Activated naive CD4-positive, alpha-beta T cell treated with anti-CD3 and anti-CD28 coated beads, Interleukin-2, amount 50 U/mL, for 24 hours (primary cell): ENCODE measurements at regions not wholly inside any gene's neighbourhood (a gene's known extent, or its start where the extent isn't known, plus 50 kb on each side); places are given as distances from the start of the nearest gene placed in this dataset.
"Not testable (repeated sequence)": the region's sequence is repeated elsewhere in the genome, so short reads cannot be mapped to it uniquely, and the experiment has no call there.

Experiments
- H3K27ac Mint-ChIP-seq: one replicate; pipeline ENCODE4 v1.8.0; 2021; ENCODE audit warnings: mild to moderate bottlenecking, mixed read lengths
- H3K27me3 Mint-ChIP-seq: one replicate; pipeline ENCODE4 v1.8.0; 2021; ENCODE audit warnings: mixed read lengths
- H3K36me3 Mint-ChIP-seq: one replicate; pipeline ENCODE4 v1.8.0; 2021; ENCODE audit warnings: mixed read lengths
- H3K4me1 Mint-ChIP-seq: one replicate; pipeline ENCODE4 v1.8.0; 2021; ENCODE audit warnings: mixed read lengths
- H3K4me3 Mint-ChIP-seq: one replicate; pipeline ENCODE4 v1.8.0; 2021; ENCODE audit warnings: mild to moderate bottlenecking, mixed read lengths
- H3K9me3 Mint-ChIP-seq: one replicate; pipeline ENCODE4 v1.8.0; 2021; ENCODE audit warnings: mixed read lengths

DNA sequence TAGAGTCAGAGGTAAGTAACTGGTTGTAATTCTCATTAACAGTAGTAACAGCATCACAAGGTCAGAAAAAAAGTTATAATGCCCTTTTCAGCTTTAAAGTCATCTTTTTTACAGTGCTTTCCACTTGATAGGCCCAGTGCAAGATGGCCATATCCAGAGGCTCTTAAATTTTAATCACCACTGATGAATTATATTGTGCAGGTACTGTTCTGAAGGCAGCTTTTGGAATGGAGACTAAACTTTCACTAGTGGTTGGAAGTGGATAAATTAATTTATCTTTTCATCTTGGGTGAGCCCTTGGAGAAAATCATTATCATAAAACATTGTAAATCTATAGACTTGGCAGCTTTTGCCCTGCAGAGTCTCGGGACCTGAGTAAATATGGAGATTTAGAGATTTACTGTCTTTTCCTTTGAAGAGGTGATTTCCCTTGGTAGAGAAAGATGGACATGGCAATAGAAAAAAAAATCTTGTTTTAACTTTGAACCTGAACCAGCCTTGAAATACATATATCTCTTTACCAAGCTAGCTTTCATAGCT is 969.1 kb upstream of the NOVA1 start:
- no peaks in the 10 kb centered on the region for H3K4me1 Mint-ChIP-seq
- no peaks in the 10 kb centered on the region for H3K36me3 Mint-ChIP-seq
- H3K27me3 Mint-ChIP-seq: no peaks in the 10 kb centered on the region
- peaks cover 2% of the 10 kb centered on the region for H3K9me3 Mint-ChIP-seq
- H3K27ac Mint-ChIP-seq: no peak overlapping the region
- no peak overlapping the region for H3K4me3 Mint-ChIP-seq

- Mint-ChIP-seq H3K36me3 (no peaks in the 10 kb centered on the region), H3K9me3 (peaks cover 35% of the 10 kb centered on the region), H3K4me1 (no peaks in the 10 kb centered on the region), H3K27ac (no peak overlapping the region), H3K27me3 (no peaks in the 10 kb centered on the region), H3K4me3 (no peak overlapping the region)
Observed at GRCh38 chr14:27573018-27573417, 975.2 kb upstream of the NOVA1 start.

DNA sequence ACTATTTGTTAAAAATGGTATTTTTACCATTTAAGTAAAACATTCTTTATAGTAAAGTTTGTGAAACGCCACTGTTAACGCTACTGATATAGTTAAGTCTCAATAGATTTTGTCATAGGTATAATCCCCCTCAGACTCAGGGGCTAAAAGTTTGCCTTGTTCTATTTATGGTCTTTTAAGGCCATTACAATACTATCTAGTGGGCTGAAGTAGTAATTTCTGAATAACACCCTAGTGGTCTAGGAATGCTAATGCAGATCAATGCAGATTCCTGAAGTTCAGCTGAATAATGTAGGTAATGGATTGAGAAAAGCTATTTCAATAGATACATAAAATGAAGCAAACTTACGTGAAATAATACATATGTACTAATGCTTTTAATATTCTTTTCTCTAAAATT is 989.3 kb upstream of the NOVA1 start:
- no peaks in the 10 kb centered on the region for H3K4me1 Mint-ChIP-seq

DNA sequence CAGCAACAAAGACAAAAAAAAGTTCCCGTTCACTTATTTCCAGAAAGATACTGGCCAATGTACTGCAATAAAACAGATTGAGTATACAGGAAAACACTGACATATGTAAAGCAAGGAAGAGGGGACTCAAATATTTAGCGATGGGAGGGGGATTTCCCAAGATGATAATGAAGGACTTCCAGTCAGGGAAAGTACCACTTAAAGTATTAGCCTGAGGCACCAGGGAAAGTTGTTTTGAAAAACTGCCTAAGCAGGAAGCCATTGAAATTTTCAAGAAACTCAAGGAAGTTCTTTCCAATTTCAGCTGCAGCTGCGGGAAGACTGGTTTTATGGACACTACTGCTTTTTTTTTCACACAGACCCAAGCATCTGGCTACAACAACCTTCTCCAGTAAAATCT is 1007.4 kb upstream of the NOVA1 start:
- Mint-ChIP-seq H3K4me3 (no peak overlapping the region), H3K27me3 (no peaks in the 10 kb centered on the region), H3K36me3 (no peaks in the 10 kb centered on the region), H3K4me1 (no peaks in the 10 kb centered on the region), H3K27ac (no peak overlapping the region), H3K9me3 (no peaks in the 10 kb centered on the region)

More for the DNA sequence above, 989.3 kb upstream of the NOVA1 start:
- H3K9me3 Mint-ChIP-seq: peaks cover 12% of the 10 kb centered on the region
- H3K4me3 Mint-ChIP-seq: no peak overlapping the region
- no peak overlapping the region for H3K27ac Mint-ChIP-seq
- no peaks in the 10 kb centered on the region for H3K27me3 Mint-ChIP-seq
- H3K36me3 Mint-ChIP-seq: no peaks in the 10 kb centered on the region

GRCh38 chr14:27608377-27608776 is 1010.5 kb upstream of the NOVA1 start:
- no peak overlapping the region for H3K4me3 Mint-ChIP-seq
- no peaks in the 10 kb centered on the region for H3K4me1 Mint-ChIP-seq
- H3K27ac Mint-ChIP-seq: no peak overlapping the region
- H3K36me3 Mint-ChIP-seq: no peaks in the 10 kb centered on the region
- H3K27me3 Mint-ChIP-seq: no peaks in the 10 kb centered on the region
- H3K9me3 Mint-ChIP-seq: peaks cover 4% of the 10 kb centered on the region

DNA sequence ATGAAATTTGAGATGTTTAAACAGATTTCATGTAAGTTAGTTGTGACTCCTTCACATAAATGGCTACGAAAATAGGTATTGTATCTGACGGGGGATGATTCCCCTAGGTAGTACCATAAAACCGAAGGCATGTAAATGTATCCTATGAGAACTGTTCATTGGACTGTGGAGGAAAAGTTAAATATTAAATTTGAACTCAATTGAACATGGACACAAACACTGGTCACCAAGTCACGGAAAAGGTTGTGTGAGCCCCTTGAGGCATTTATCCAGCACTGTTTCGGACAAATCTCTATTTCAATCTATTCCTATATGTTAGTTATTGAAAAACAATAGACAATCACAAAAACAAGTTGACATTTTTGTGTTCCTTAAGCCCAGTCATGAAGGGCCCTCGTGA is 1014.3 kb upstream of the NOVA1 start:
- Mint-ChIP-seq H3K27me3 (no peaks in the 10 kb centered on the region), H3K4me3 (no peak overlapping the region), H3K27ac (no peak overlapping the region), H3K9me3 (peaks cover 4% of the 10 kb centered on the region), H3K36me3 (no peaks in the 10 kb centered on the region), H3K4me1 (no peaks in the 10 kb centered on the region)

DNA sequence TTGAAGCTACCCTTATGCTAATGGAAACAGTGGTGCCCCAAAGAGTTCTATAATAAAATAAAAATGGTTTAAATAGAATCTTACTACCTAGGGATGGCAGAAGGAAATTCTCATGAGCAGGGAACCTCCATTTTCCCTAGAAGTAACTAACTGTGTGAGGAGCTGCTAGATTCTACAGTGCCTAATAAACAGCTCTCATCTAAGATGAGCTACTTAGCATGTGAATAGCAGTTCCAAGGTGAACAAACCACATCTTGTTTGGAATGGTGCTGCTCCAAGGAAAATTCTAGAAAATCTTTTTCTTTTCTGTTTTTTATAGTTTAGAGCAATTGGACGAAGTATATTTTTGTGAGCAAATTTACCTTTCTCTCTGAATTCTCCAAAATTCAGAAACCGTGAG is 1015.3 kb upstream of the NOVA1 start:
- Mint-ChIP-seq H3K9me3 (peaks cover 4% of the 10 kb centered on the region), H3K4me3 (no peak overlapping the region), H3K27me3 (no peaks in the 10 kb centered on the region), H3K27ac (no peak overlapping the region), H3K36me3 (no peaks in the 10 kb centered on the region), H3K4me1 (no peaks in the 10 kb centered on the region)

GRCh38 chr14:27623782-27624181 is 1025.9 kb upstream of the NOVA1 start:
- no peaks in the 10 kb centered on the region for H3K27me3 Mint-ChIP-seq
- no peaks in the 10 kb centered on the region for H3K4me1 Mint-ChIP-seq
- H3K4me3 Mint-ChIP-seq: no peak overlapping the region
- no peaks in the 10 kb centered on the region for H3K36me3 Mint-ChIP-seq
- no peak overlapping the region for H3K27ac Mint-ChIP-seq
- peaks cover 15% of the 10 kb centered on the region for H3K9me3 Mint-ChIP-seq

DNA sequence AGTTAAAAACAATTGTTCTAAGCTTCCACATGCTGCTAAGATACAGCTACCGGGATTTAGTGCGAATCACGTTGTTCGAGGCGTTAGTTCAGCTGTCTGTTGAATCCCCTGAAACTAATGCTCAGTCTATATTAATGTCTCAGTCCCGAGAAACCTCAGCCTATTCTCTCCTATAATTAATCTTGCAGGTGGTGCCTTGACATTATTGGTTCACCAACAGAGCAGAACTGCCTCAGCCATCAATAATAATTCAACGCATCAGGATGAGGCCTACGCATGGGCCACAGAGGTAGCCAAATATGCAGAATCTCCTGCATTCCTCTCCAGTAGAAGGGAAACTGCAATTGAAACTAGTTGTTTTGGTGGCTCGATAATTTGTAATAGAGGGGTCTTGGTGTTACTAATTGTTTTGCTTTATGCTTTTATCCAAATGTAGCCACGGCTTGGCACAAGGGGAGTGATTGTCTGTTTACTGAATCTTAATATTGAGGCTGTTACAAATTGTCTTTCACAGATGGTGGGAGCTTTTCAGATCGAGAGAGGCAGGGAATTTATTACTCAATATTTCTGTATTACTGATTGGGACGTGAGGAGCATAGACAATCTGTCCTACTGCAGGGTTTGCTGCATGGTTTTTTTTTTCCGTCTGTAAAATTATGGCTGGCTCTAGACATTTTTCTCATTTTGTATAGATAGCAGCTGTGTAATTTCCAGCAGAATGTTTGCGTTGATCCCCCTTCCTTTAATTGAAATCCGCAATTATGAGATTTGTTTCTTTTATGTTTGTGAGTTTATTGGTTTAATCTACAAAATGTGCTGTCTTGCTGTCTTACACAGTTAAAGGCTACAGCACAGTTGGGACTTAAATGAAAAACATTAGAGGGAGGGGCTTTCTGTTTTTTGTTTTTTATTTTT is 1036.5 kb upstream of the NOVA1 start:
- H3K9me3 Mint-ChIP-seq: no peaks in the 10 kb centered on the region
- H3K4me1 Mint-ChIP-seq: no peaks in the 10 kb centered on the region
- no peaks in the 10 kb centered on the region for H3K36me3 Mint-ChIP-seq
- H3K27me3 Mint-ChIP-seq: no peaks in the 10 kb centered on the region
- H3K4me3 Mint-ChIP-seq: no peak overlapping the region
- H3K27ac Mint-ChIP-seq: no peak overlapping the region

DNA sequence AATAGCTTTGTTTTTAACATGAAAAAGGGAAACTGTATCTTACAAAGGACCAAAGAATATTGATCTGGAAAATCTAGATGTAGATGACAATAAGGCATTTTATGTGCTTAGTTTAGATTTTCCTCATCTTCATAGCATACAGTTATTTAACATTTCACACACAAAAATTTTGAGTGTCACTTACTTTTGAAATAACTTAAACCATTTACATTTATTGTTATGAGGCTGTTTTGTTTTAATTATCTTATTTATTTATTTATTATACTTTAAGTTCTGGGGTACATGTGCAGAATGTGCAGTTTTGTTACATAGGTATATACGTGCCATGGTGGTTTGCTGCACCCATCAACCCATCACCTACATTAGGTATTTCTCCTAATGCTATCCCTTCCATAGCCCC is 1042.9 kb upstream of the NOVA1 start:
- not testable (repeated sequence) for H3K4me1 Mint-ChIP-seq, H3K9me3 Mint-ChIP-seq, H3K27me3 Mint-ChIP-seq, H3K36me3 Mint-ChIP-seq, H3K4me3 Mint-ChIP-seq, H3K27ac Mint-ChIP-seq

- peaks cover 9% of the 10 kb centered on the region for H3K9me3 Mint-ChIP-seq
- H3K36me3 Mint-ChIP-seq: no peaks in the 10 kb centered on the region
- H3K27me3 Mint-ChIP-seq: no peaks in the 10 kb centered on the region
- no peak overlapping the region for H3K27ac Mint-ChIP-seq
- no peaks in the 10 kb centered on the region for H3K4me1 Mint-ChIP-seq
- no peak overlapping the region for H3K4me3 Mint-ChIP-seq
Observed at GRCh38 chr14:27642251-27642866, 1044.5 kb upstream of the NOVA1 start.

DNA sequence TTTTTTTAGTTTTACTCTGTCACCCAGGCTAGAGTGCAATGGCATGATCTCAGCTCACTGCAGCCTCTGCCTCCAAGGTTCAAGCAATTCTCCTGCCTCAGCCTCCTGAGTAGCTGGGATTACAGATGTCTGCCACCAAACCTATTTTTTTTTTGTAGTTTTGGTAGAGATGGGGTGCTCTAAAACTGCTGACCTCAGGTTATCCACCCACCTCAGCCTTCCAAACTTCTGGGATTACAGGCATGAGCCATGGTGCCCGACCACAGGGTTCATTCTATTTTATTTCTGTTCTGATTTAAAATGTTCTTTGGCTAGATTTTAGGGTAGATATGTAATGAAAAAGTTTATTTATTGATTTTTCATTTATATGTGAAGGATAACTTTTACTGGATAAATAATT is 1062.8 kb upstream of the NOVA1 start:
- Mint-ChIP-seq H3K4me1 (no peaks in the 10 kb centered on the region), H3K4me3 (no peak overlapping the region), H3K9me3 (peaks cover 32% of the 10 kb centered on the region), H3K36me3 (no peaks in the 10 kb centered on the region), H3K27ac (no peak overlapping the region), H3K27me3 (no peaks in the 10 kb centered on the region)

GRCh38 chr14:27668531-27668930 is 1070.7 kb upstream of the NOVA1 start:
- no peaks in the 10 kb centered on the region for H3K27me3 Mint-ChIP-seq
- no peaks in the 10 kb centered on the region for H3K4me1 Mint-ChIP-seq
- H3K4me3 Mint-ChIP-seq: no peak overlapping the region
- H3K27ac Mint-ChIP-seq: no peak overlapping the region
- peaks cover 17% of the 10 kb centered on the region for H3K9me3 Mint-ChIP-seq
- H3K36me3 Mint-ChIP-seq: no peaks in the 10 kb centered on the region

DNA sequence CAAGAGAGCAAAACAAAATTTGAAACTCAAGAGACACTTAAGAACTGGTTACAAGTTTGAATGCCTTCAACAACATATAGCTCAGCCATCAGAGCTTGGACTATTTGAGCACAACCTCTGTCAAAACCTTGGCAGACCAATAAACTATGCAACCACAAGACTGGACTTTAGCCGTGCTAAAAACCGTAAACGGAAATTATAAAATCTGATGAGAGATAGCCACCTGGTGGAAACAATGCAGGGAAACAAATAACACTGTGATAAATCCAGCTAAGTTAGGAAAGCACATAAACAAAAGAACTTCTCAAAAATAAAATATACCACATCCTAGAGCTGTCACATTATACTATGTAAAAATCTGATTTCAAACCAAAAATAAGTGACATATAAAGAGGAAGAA is 1074.2 kb upstream of the NOVA1 start:
- Mint-ChIP-seq H3K4me3 (no peak overlapping the region), H3K27me3 (no peaks in the 10 kb centered on the region), H3K27ac (no peak overlapping the region), H3K9me3 (peaks cover 7% of the 10 kb centered on the region), H3K4me1 (no peaks in the 10 kb centered on the region), H3K36me3 (no peaks in the 10 kb centered on the region)

GRCh38 chr14:27672811-27673737 is 1075.2 kb upstream of the NOVA1 start:
- H3K27me3 Mint-ChIP-seq, H3K27ac Mint-ChIP-seq, H3K36me3 Mint-ChIP-seq, H3K4me3 Mint-ChIP-seq, H3K4me1 Mint-ChIP-seq, H3K9me3 Mint-ChIP-seq: not testable (repeated sequence)
